ENCODE measurements at regions not wholly inside any gene's neighbourhood (a gene's known extent, or its start where the extent isn't known, plus 50 kb on each side); places are given as distances from the start of the nearest gene placed in this dataset.

- no peak for DNase-seq (ENCODE audit: low read depth in 4 of 4, low spot score in 3 of 4)
Observed at GRCh38 chr2:238730881-238731280, 117.0 kb upstream of the TWIST2 start.

GRCh38 chr2:238731961-238732360, 115.9 kb upstream of the TWIST2 start:
- DNase-seq (ENCODE audit: low read depth in 4 of 4, low spot score in 3 of 4): no peak

GRCh38 chr2:238738917-238739316, 109.0 kb upstream of the TWIST2 start:
- DNase-seq (ENCODE audit: low read depth in 4 of 4, low spot score in 3 of 4): no peak

- DNase-seq (ENCODE audit: low read depth in 4 of 4, low spot score in 3 of 4): no peak
Observed at GRCh38 chr2:238739668-238740067, 108.2 kb upstream of the TWIST2 start.

- no peak for DNase-seq (ENCODE audit: low read depth in 4 of 4, low spot score in 3 of 4)
Observed at GRCh38 chr2:238741277-238741676, 106.6 kb upstream of the TWIST2 start.

GRCh38 chr2:238742066-238742465, 105.8 kb upstream of the TWIST2 start:
- no peak for DNase-seq (ENCODE audit: low read depth in 4 of 4, low spot score in 3 of 4)

GRCh38 chr2:238742664-238743063, 105.2 kb upstream of the TWIST2 start:
- DNase-seq (ENCODE audit: low read depth in 4 of 4, low spot score in 3 of 4): no peak

- DNase-seq (ENCODE audit: low read depth in 4 of 4, low spot score in 3 of 4): peak in 2 of 4 donors; percentile 23 to 24
Observed at GRCh38 chr2:238743243-238744065, 104.4 kb upstream of the TWIST2 start.

- DNase-seq (ENCODE audit: low read depth in 4 of 4, low spot score in 3 of 4): no peak
Observed at GRCh38 chr2:238744951-238745350, 102.9 kb upstream of the TWIST2 start.

- no peak for DNase-seq (ENCODE audit: low read depth in 4 of 4, low spot score in 3 of 4)
Observed at GRCh38 chr2:238745997-238746396, 101.9 kb upstream of the TWIST2 start.

- no peak for DNase-seq (ENCODE audit: low read depth in 4 of 4, low spot score in 3 of 4)
Observed at GRCh38 chr2:238747114-238747513, 100.8 kb upstream of the TWIST2 start.

- no peak for DNase-seq (ENCODE audit: low read depth in 4 of 4, low spot score in 3 of 4)
Observed at GRCh38 chr2:238747557-238747956, 100.3 kb upstream of the TWIST2 start.

- no peak for DNase-seq (ENCODE audit: low read depth in 4 of 4, low spot score in 3 of 4)
Observed at GRCh38 chr2:238750212-238750904, 97.5 kb upstream of the TWIST2 start.

GRCh38 chr2:238754259-238754658, 93.6 kb upstream of the TWIST2 start:
- no peak for DNase-seq (ENCODE audit: low read depth in 4 of 4, low spot score in 3 of 4)

- peak in 2 of 4 donors; percentile 33 to 39 for DNase-seq (ENCODE audit: low read depth in 4 of 4, low spot score in 3 of 4)
Observed at GRCh38 chr2:238761868-238762267, 86.0 kb upstream of the TWIST2 start.

- DNase-seq (ENCODE audit: low read depth in 4 of 4, low spot score in 3 of 4): no peak
Observed at GRCh38 chr2:238763471-238763995, 84.4 kb upstream of the TWIST2 start.

- DNase-seq (ENCODE audit: low read depth in 4 of 4, low spot score in 3 of 4): no peak
Observed at GRCh38 chr2:238765590-238765989, 82.3 kb upstream of the TWIST2 start.

GRCh38 chr2:238771218-238771617, 76.7 kb upstream of the TWIST2 start:
- no peak for DNase-seq (ENCODE audit: low read depth in 4 of 4, low spot score in 3 of 4)

- no peak for DNase-seq (ENCODE audit: low read depth in 4 of 4, low spot score in 3 of 4)
Observed at GRCh38 chr2:238771639-238772038, 76.2 kb upstream of the TWIST2 start.

- DNase-seq (ENCODE audit: low read depth in 4 of 4, low spot score in 3 of 4): no peak
Observed at GRCh38 chr2:238772635-238773297, 75.1 kb upstream of the TWIST2 start.

GRCh38 chr2:238773472-238773871, 74.4 kb upstream of the TWIST2 start:
- DNase-seq (ENCODE audit: low read depth in 4 of 4, low spot score in 3 of 4): no peak
